ENCODE measurements at regions not wholly inside any gene's neighbourhood (a gene's known extent, or its start where the extent isn't known, plus 50 kb on each side); places are given as distances from the start of the nearest gene placed in this dataset.

- Histone ChIP-seq H3K36me3 (ENCODE audit: control insufficient read depth in 2 of 3, insufficient read depth in 3 of 3, low read length in 3 of 3) (no peaks in the 10 kb centered on the region), H3K4me3 (ENCODE audit: low read length) (no peak overlapping the region), H3K9me3 (ENCODE audit: control insufficient read depth in 2 of 3, low read length in 3 of 3) (no peaks in the 10 kb centered on the region), H3K27me3 (ENCODE audit: control insufficient read depth in 2 of 2, insufficient read depth in 2 of 2, low read length in 2 of 2) (peaks cover 0 to 3% of the 10 kb centered on the region in 2 donors), H3K4me1 (ENCODE audit: control insufficient read depth in 2 of 2, insufficient read depth in 2 of 2, low read length in 2 of 2) (no peaks in the 10 kb centered on the region), H3K27ac (ENCODE audit: low read depth, low read length) (no peak overlapping the region)
- intact Hi-C loops (cut with micrococcal nuclease), result loop anchor here in 1 of 2 donors (5.0 kb wide), 1 partner anchor 297 kb away; no protein-coding TSS in a partner anchor
- Mint-ChIP-seq H3K27me3 (peaks cover 0 to 23% (median 5%) of the 10 kb centered on the region in 5 donors), H3K4me3 (no peak overlapping the region), H3K9me3 (peaks cover 0 to 22% (median 5%) of the 10 kb centered on the region in 11 donors), H3K27ac (no peak overlapping the region), H3K4me1 (peaks cover 0 to 5% (median 0%) of the 10 kb centered on the region in 7 donors), H3K36me3 (peaks cover 0 to 4% (median 0%) of the 10 kb centered on the region in 5 donors)
- ChIA-PET POLR2A (no interaction called here), CTCF (no interaction called here)
- DNase-seq (no peak), ATAC-seq (no peak)
Measured at GRCh38 chr10:125343983-125344382, 183.6 kb upstream of the CTBP2 start.

DNA sequence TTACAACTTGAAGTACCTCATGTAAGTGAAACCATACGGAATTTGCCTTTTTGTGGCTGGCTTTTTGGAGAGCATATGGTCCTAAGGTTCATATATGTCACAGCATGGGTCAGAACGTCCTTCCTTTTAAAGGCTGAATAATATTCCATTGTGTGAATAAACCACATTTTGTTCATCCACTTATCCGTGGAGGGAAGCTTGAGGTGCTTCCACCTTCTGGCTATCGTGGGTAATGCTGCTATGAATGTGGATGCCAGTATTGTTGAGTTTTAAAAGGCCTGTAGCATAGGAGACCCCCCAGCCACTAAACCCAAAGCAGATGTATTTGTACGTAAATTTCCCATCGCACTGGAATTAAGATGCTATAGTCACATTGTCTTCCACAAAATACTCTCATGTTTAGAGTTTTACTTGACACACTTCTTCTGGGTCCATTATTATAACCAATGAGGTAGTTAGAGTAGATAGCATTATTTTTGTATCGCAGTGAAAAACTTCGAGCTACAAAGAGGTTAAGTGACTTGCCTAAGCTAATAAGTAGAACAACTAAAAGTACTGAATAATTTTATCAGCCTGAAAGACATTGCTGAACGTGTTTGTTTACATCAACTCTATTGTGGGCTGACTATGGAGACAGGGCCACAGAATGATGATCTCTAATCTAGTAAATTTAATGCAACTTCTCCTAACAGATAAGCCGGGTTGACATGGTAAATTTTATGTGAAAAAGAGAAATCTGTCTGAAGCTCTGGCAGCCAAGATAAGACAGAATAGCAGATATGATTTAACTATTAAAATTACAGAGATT lies 183.0 kb upstream of the CTBP2 start:
- no peak overlapping the region for H3K27ac Mint-ChIP-seq
- no peaks in the 10 kb centered on the region for H3K36me3 ChIP-seq (ENCODE audit: control insufficient read depth in 2 of 3, insufficient read depth in 3 of 3, low read length in 3 of 3)
- DNase-seq (no peak), ATAC-seq (no peak)
- H3K9me3 Mint-ChIP-seq, result peaks cover 0 to 22% (median 6%) of the 10 kb centered on the region in 11 donors
- no peaks in the 10 kb centered on the region for H3K9me3 ChIP-seq (ENCODE audit: control insufficient read depth in 2 of 3, low read length in 3 of 3)
- no peak overlapping the region for H3K4me3 Mint-ChIP-seq
- ChIA-PET CTCF (no interaction called here), POLR2A (no interaction called here)
- H3K27me3 Mint-ChIP-seq, result peaks cover 0 to 18% (median 4%) of the 10 kb centered on the region in 5 donors
- peaks cover 0 to 3% of the 10 kb centered on the region in 2 donors for H3K27me3 ChIP-seq (ENCODE audit: control insufficient read depth in 2 of 2, insufficient read depth in 2 of 2, low read length in 2 of 2)
- peaks cover 0 to 5% (median 0%) of the 10 kb centered on the region in 7 donors for H3K4me1 Mint-ChIP-seq
- H3K4me1 ChIP-seq (ENCODE audit: control insufficient read depth in 2 of 2, insufficient read depth in 2 of 2, low read length in 2 of 2), result no peaks in the 10 kb centered on the region
- no peak overlapping the region for H3K4me3 ChIP-seq (ENCODE audit: low read length)
- H3K36me3 Mint-ChIP-seq, result peaks cover 0 to 4% (median 0%) of the 10 kb centered on the region in 5 donors
- H3K27ac ChIP-seq (ENCODE audit: low read depth, low read length), result no peak overlapping the region
- intact Hi-C loops (cut with micrococcal nuclease), result loop anchor here in 1 of 2 donors (5.0 kb wide), 1 partner anchor 296 kb away; no protein-coding TSS in a partner anchor

GRCh38 chr10:125341611-125342010 lies 181.2 kb upstream of the CTBP2 start:
- Histone ChIP-seq H3K4me3 (ENCODE audit: low read length) (no peak overlapping the region), H3K27ac (ENCODE audit: low read depth, low read length) (no peak overlapping the region), H3K9me3 (ENCODE audit: control insufficient read depth in 2 of 3, low read length in 3 of 3) (no peaks in the 10 kb centered on the region), H3K27me3 (ENCODE audit: control insufficient read depth in 2 of 2, insufficient read depth in 2 of 2, low read length in 2 of 2) (peaks cover 0 to 3% of the 10 kb centered on the region in 2 donors), H3K4me1 (ENCODE audit: control insufficient read depth in 2 of 2, insufficient read depth in 2 of 2, low read length in 2 of 2) (no peaks in the 10 kb centered on the region), H3K36me3 (ENCODE audit: control insufficient read depth in 2 of 3, insufficient read depth in 3 of 3, low read length in 3 of 3) (no peaks in the 10 kb centered on the region)
- peaks cover 0 to 4% (median 0%) of the 10 kb centered on the region in 5 donors for H3K36me3 Mint-ChIP-seq
- H3K4me3 Mint-ChIP-seq, result no peak overlapping the region
- peaks cover 0 to 22% (median 6%) of the 10 kb centered on the region in 11 donors for H3K9me3 Mint-ChIP-seq
- no peak for DNase-seq
- H3K4me1 Mint-ChIP-seq, result peaks cover 0 to 5% (median 0%) of the 10 kb centered on the region in 7 donors
- POLR2A ChIA-PET, result no interaction called here
- ATAC-seq, result no peak
- H3K27me3 Mint-ChIP-seq, result peaks cover 0 to 14% (median 4%) of the 10 kb centered on the region in 5 donors
- intact Hi-C loops (cut with micrococcal nuclease), result loop anchor here in 1 of 2 donors (5.0 kb wide), 1 partner anchor 294 kb away; no protein-coding TSS in a partner anchor
- CTCF ChIA-PET, result no interaction called here
- no peak overlapping the region for H3K27ac Mint-ChIP-seq

- Mint-ChIP-seq H3K27me3 (peaks cover 0 to 11% (median 4%) of the 10 kb centered on the region in 5 donors), H3K4me1 (peaks cover 0 to 5% (median 0%) of the 10 kb centered on the region in 7 donors), H3K36me3 (peaks cover 0 to 4% (median 0%) of the 10 kb centered on the region in 5 donors), H3K4me3 (no peak overlapping the region), H3K9me3 (peaks cover 1 to 22% (median 6%) of the 10 kb centered on the region in 11 donors), H3K27ac (no peak overlapping the region)
- intact Hi-C loops (cut with micrococcal nuclease), result loop anchor here in 1 of 2 donors (5.0 kb wide), 1 partner anchor 294 kb away; no protein-coding TSS in a partner anchor
- Histone ChIP-seq H3K4me3 (ENCODE audit: low read length) (no peak overlapping the region), H3K9me3 (ENCODE audit: control insufficient read depth in 2 of 3, low read length in 3 of 3) (no peaks in the 10 kb centered on the region), H3K27me3 (ENCODE audit: control insufficient read depth in 2 of 2, insufficient read depth in 2 of 2, low read length in 2 of 2) (peaks cover 0 to 3% of the 10 kb centered on the region in 2 donors), H3K36me3 (ENCODE audit: control insufficient read depth in 2 of 3, insufficient read depth in 3 of 3, low read length in 3 of 3) (no peaks in the 10 kb centered on the region), H3K27ac (ENCODE audit: low read depth, low read length) (no peak overlapping the region), H3K4me1 (ENCODE audit: control insufficient read depth in 2 of 2, insufficient read depth in 2 of 2, low read length in 2 of 2) (no peaks in the 10 kb centered on the region)
- ATAC-seq (no peak), DNase-seq (no peak)
- ChIA-PET POLR2A (no interaction called here), CTCF (no interaction called here)
Measured at GRCh38 chr10:125340903-125341302, 180.5 kb upstream of the CTBP2 start.

GRCh38 chr10:125337510-125337909 lies 177.1 kb upstream of the CTBP2 start:
- POLR2A ChIA-PET, result interaction anchor here (0.7 kb wide), 1 partner anchor 18 kb away, joined by 3 read pairs; no protein-coding TSS in a partner anchor
- DNase-seq, result no peak
- Mint-ChIP-seq H3K9me3 (peaks cover 1 to 18% (median 6%) of the 10 kb centered on the region in 11 donors), H3K27ac (no peak overlapping the region), H3K27me3 (peaks cover 0 to 3% (median 0%) of the 10 kb centered on the region in 5 donors), H3K4me1 (no peaks in the 10 kb centered on the region), H3K36me3 (no peaks in the 10 kb centered on the region), H3K4me3 (no peak overlapping the region)
- H3K36me3 ChIP-seq (ENCODE audit: control insufficient read depth in 2 of 3, insufficient read depth in 3 of 3, low read length in 3 of 3), result no peaks in the 10 kb centered on the region
- H3K27ac ChIP-seq (ENCODE audit: low read depth, low read length), result no peak overlapping the region
- H3K9me3 ChIP-seq (ENCODE audit: control insufficient read depth in 2 of 3, low read length in 3 of 3), result no peaks in the 10 kb centered on the region
- no peaks in the 10 kb centered on the region for H3K27me3 ChIP-seq (ENCODE audit: control insufficient read depth in 2 of 2, insufficient read depth in 2 of 2, low read length in 2 of 2)
- intact Hi-C loops (cut with micrococcal nuclease), result no loop called here
- CTCF ChIA-PET, result no interaction called here
- no peak for ATAC-seq
- no peak overlapping the region for H3K4me3 ChIP-seq (ENCODE audit: low read length)
- H3K4me1 ChIP-seq (ENCODE audit: control insufficient read depth in 2 of 2, insufficient read depth in 2 of 2, low read length in 2 of 2), result no peaks in the 10 kb centered on the region

DNA sequence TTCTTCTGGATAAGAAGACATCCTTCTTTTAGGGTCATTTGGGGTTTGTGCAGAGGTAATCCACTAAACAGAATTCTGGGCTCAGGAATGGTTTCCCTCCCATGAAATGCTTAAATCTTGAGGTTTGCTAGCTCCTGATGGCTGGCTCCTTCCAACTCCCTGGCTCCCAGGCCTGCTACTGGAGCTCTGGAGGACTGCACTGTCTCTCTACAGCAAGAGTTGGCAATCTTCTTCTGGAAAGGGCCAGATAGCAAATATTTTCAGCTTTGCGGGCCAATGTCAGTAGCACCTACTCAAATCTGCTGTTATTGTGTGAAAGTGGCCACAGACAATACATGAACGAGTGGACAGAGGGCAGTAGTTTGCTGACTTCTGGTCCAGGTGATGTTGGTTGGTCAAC lies 174.2 kb upstream of the CTBP2 start:
- H3K27me3 ChIP-seq (ENCODE audit: control insufficient read depth in 2 of 2, insufficient read depth in 2 of 2, low read length in 2 of 2), result no peaks in the 10 kb centered on the region
- H3K4me1 ChIP-seq (ENCODE audit: control insufficient read depth in 2 of 2, insufficient read depth in 2 of 2, low read length in 2 of 2), result no peaks in the 10 kb centered on the region
- intact Hi-C loops (cut with micrococcal nuclease), result no loop called here
- Mint-ChIP-seq H3K9me3 (peaks cover 0 to 11% (median 4%) of the 10 kb centered on the region in 11 donors), H3K36me3 (no peaks in the 10 kb centered on the region), H3K4me1 (no peaks in the 10 kb centered on the region), H3K27ac (no peak overlapping the region), H3K27me3 (peaks cover 0 to 4% (median 0%) of the 10 kb centered on the region in 5 donors), H3K4me3 (no peak overlapping the region)
- H3K36me3 ChIP-seq (ENCODE audit: control insufficient read depth in 2 of 3, insufficient read depth in 3 of 3, low read length in 3 of 3), result no peaks in the 10 kb centered on the region
- no peaks in the 10 kb centered on the region for H3K9me3 ChIP-seq (ENCODE audit: control insufficient read depth in 2 of 3, low read length in 3 of 3)
- POLR2A ChIA-PET, result no interaction called here
- no peak overlapping the region for H3K27ac ChIP-seq (ENCODE audit: low read depth, low read length)
- no peak for ATAC-seq
- CTCF ChIA-PET, result no interaction called here
- no peak for DNase-seq
- no peak overlapping the region for H3K4me3 ChIP-seq (ENCODE audit: low read length)
